HEK293 (cell line): ENCODE measurements at regions not wholly inside any gene's neighbourhood (a gene's known extent, or its start where the extent isn't known, plus 50 kb on each side); places are given as distances from the start of the nearest gene placed in this dataset.

Source experiments
- CTCF ChIP-seq: fragments of 450-650 bp; formaldehyde crosslinking; IDR thresholded peaks from 2 replicates; pipeline ENCODE4 v1.5.1; 2016; ENCODE audit warnings: missing biosample characterization, missing genetic modification characterization
- TRIM28 ChIP-seq: IDR thresholded peaks from 2 replicates; pipeline ENCODE4 v1.6.1; 2011; ENCODE audit warnings: low read length, control low read depth, borderline replicate concordance

GRCh38 chr3:7820969-7821368 lies 680.7 kb upstream of the LMCD1 start:
- TF ChIP-seq CTCF, result no peak
- TF ChIP-seq TRIM28, result no peak
